H9 (cell line): ENCODE measurements at regions not wholly inside any gene's neighbourhood (a gene's known extent, or its start where the extent isn't known, plus 50 kb on each side); places are given as distances from the start of the nearest gene placed in this dataset.

Experiments used
- DNase-seq: peaks from one replicate; pipeline ENCODE4 v3.0.0-alpha.2; 2017
- H2AFZ ChIP-seq: one replicate; pipeline ENCODE4 v1.6.1; 2013; ENCODE audit warnings: mild to moderate bottlenecking, low read length, control low read depth, moderate library complexity
- H2AK5ac ChIP-seq: 2 replicates; pipeline ENCODE4 v1.6.1; 2013; ENCODE audit warnings: low read length, control low read depth, mixed read lengths; ENCODE audit not compliant: insufficient read length
- H2BK120ac ChIP-seq: one replicate; pipeline ENCODE4 v1.6.1; 2013; ENCODE audit warnings: low read depth, mild to moderate bottlenecking, low read length, control low read depth, inconsistent platforms; ENCODE audit not compliant: poor library complexity, severe bottlenecking
- H2BK12ac ChIP-seq: 2 replicates; pipeline ENCODE4 v1.6.1; 2013; ENCODE audit warnings: low read length, control low read depth, mixed read lengths, low read depth; ENCODE audit not compliant: insufficient read length
- H2BK15ac ChIP-seq: 2 replicates; pipeline ENCODE4 v1.6.1; 2013; ENCODE audit warnings: low read depth, low read length, control low read depth
- H2BK20ac ChIP-seq: one replicate; pipeline ENCODE4 v1.6.1; 2013; ENCODE audit warnings: low read depth, mild to moderate bottlenecking, low read length, control low read depth, inconsistent platforms; ENCODE audit not compliant: poor library complexity, severe bottlenecking
- H2BK5ac ChIP-seq: 2 replicates; pipeline ENCODE4 v1.6.1; 2013; ENCODE audit warnings: low read length, control low read depth, mixed read lengths; ENCODE audit not compliant: insufficient read length
- H3K14ac ChIP-seq: 2 replicates; pipeline ENCODE4 v1.6.1; 2013; ENCODE audit warnings: low read length, control low read depth; ENCODE audit not compliant: insufficient read depth
- H3K18ac ChIP-seq: 2 replicates; pipeline ENCODE4 v1.6.1; 2013; ENCODE audit warnings: low read depth, mild to moderate bottlenecking, mixed read lengths, low read length, control low read depth; ENCODE audit not compliant: insufficient read length
- H3K23ac ChIP-seq: 2 replicates; pipeline ENCODE4 v1.6.1; 2013; ENCODE audit warnings: low read length, control low read depth, mixed read lengths, low read depth; ENCODE audit not compliant: insufficient read length
- H3K23me2 ChIP-seq: 2 replicates; pipeline ENCODE4 v1.6.1; 2013; ENCODE audit warnings: low read depth, mild to moderate bottlenecking, mixed read lengths, low read length, control low read depth; ENCODE audit not compliant: insufficient read length, poor library complexity, severe bottlenecking
- H3K27ac ChIP-seq: 2 replicates; pipeline ENCODE4 v1.5.1; 2013; ENCODE audit warnings: low read length, control low read depth, mixed read lengths, low read depth; ENCODE audit not compliant: insufficient read length
- H3K27me3 ChIP-seq: 2 replicates; pipeline ENCODE4 v1.6.1; 2013; ENCODE audit warnings: low read length, control low read depth, inconsistent platforms; ENCODE audit not compliant: insufficient read depth
- H3K4ac ChIP-seq: 2 replicates; pipeline ENCODE4 v1.6.1; 2013; ENCODE audit warnings: low read depth, mild to moderate bottlenecking, control low read depth, inconsistent platforms, low read length, moderate library complexity
- H3K4me1 ChIP-seq: 2 replicates; pipeline ENCODE4 v1.6.1; 2013; ENCODE audit warnings: low read length, control low read depth, inconsistent platforms; ENCODE audit not compliant: insufficient read depth
- H3K4me2 ChIP-seq: 2 replicates; pipeline ENCODE4 v1.6.1; 2013; ENCODE audit warnings: low read length, control low read depth, mixed read lengths; ENCODE audit not compliant: insufficient read length, insufficient read depth
- H3K56ac ChIP-seq: 2 replicates; pipeline ENCODE4 v1.6.1; 2013; ENCODE audit warnings: low read depth, mild to moderate bottlenecking, mixed read lengths, low read length, control low read depth; ENCODE audit not compliant: insufficient read length
- H3K79me1 ChIP-seq: 2 replicates; pipeline ENCODE4 v1.6.1; 2013; ENCODE audit warnings: low read depth, mild to moderate bottlenecking, moderate library complexity, low read length, control low read depth, inconsistent platforms; ENCODE audit not compliant: insufficient read depth, poor library complexity, severe bottlenecking
- H3K79me2 ChIP-seq: 2 replicates; pipeline ENCODE4 v1.6.1; 2013; ENCODE audit warnings: low read length, control low read depth, inconsistent platforms; ENCODE audit not compliant: insufficient read depth
- H3K9ac ChIP-seq: 2 replicates; pipeline ENCODE4 v1.6.1; 2013; ENCODE audit warnings: low read length, control low read depth, mixed read lengths; ENCODE audit not compliant: insufficient read length; ENCODE audit errors: extremely low read depth
- H3K9me3 ChIP-seq: one replicate; pipeline ENCODE4 v1.6.1; 2013; ENCODE audit warnings: low read depth, low read length, inconsistent platforms; ENCODE audit not compliant: control insufficient read depth
- H3T11ph ChIP-seq: one replicate; pipeline ENCODE4 v1.6.1; 2013; ENCODE audit warnings: mild to moderate bottlenecking, low read length, control low read depth, inconsistent platforms
- H4K20me1 ChIP-seq: one replicate; pipeline ENCODE4 v1.6.1; 2013; ENCODE audit not compliant: control insufficient read depth, insufficient read length, insufficient read depth
- H4K5ac ChIP-seq: 2 replicates; pipeline ENCODE4 v1.6.1; 2013; ENCODE audit warnings: low read depth, mild to moderate bottlenecking, mixed read lengths, low read length, control low read depth; ENCODE audit not compliant: insufficient read length
- H4K8ac ChIP-seq: replicated peaks from 2 replicates; pipeline ENCODE4 v1.6.1; 2013; ENCODE audit warnings: low read length, control low read depth, mixed read lengths, low read depth; ENCODE audit not compliant: insufficient read length
- H4K91ac ChIP-seq: 2 replicates; pipeline ENCODE4 v1.6.1; 2013; ENCODE audit warnings: low read depth, mild to moderate bottlenecking, moderate library complexity, mixed read lengths, low read length, control low read depth; ENCODE audit not compliant: insufficient read length
- H3K27ac Mint-ChIP-seq, 3 experiments: 2 replicates in 2 of 3; 3 replicates in 1 of 3; pipeline ENCODE4 v1.8.0; 2020 to 2021; ENCODE audit warnings: mixed read lengths in 3 of 3, mild to moderate bottlenecking in 1 of 3, moderate library complexity in 1 of 3
- H3K27me3 Mint-ChIP-seq: 2 replicates; pipeline ENCODE4 v1.8.0; 2021; ENCODE audit warnings: low read depth, mild to moderate bottlenecking, moderate library complexity, mixed read lengths
- H3K36me3 Mint-ChIP-seq, 3 experiments: 2 replicates in 2 of 3; 3 replicates in 1 of 3; pipeline ENCODE4 v1.8.0; 2020 to 2021; ENCODE audit warnings: low read depth in 3 of 3, mixed read lengths in 3 of 3; ENCODE audit not compliant: insufficient read depth in 1 of 3
- H3K4me1 Mint-ChIP-seq, 2 experiments: 2 replicates each; pipeline ENCODE4 v1.8.0; 2020; ENCODE audit warnings: mixed read lengths in 2 of 2
- H3K4me3 Mint-ChIP-seq, 2 experiments: 2 replicates in 1 of 2; 3 replicates in 1 of 2; pipeline ENCODE4 v1.8.0; 2020 to 2021; ENCODE audit warnings: mild to moderate bottlenecking in 2 of 2, mixed read lengths in 2 of 2, moderate library complexity in 1 of 2
- H3K9me3 Mint-ChIP-seq, 2 experiments: 2 replicates in 1 of 2; 3 replicates in 1 of 2; pipeline ENCODE4 v1.8.0; 2020; ENCODE audit warnings: mild to moderate bottlenecking in 2 of 2, mixed read lengths in 2 of 2, moderate library complexity in 1 of 2
- CTCF ChIP-seq: fragments of 200-600 bp; sonication (generic); conservative IDR thresholded peaks from 3 replicates; pipeline ENCODE4 v1.8.0; 2021; ENCODE audit warnings: antibody characterized with exemption, mild to moderate bottlenecking
- WGBS: extraction: QIAGEN DNeasy Blood & Tissue Kit; methylation state at CpG from one replicate; pipeline ENCODE4 v1.1.7; 2013; ENCODE audit warnings: missing lambda C conversion rate, low lambda C conversion rate, mixed read lengths; ENCODE audit not compliant: insufficient read length; ENCODE audit errors: extremely low coverage; 5-methylcytosine and 5-hydroxymethylcytosine counted together

GRCh38 chr12:4069670-4070010, 196.4 kb upstream of the PARP11 start:
- Histone ChIP-seq H2AK5ac (no peak overlapping the region), H2BK120ac (no peak overlapping the region), H3T11ph (no peak overlapping the region), H3K4me2 (no peak overlapping the region), H4K91ac (no peak overlapping the region), H3K9me3 (no peaks in the 10 kb centered on the region), H3K79me2 (no peaks in the 10 kb centered on the region), H3K14ac (no peak overlapping the region), H3K23me2 (no peaks in the 10 kb centered on the region), H2BK5ac (no peak overlapping the region), H3K56ac (no peak overlapping the region), H2BK15ac (no peak overlapping the region), H3K27me3 (no peaks in the 10 kb centered on the region), H3K27ac (no peak overlapping the region), H3K18ac (no peak overlapping the region), H3K23ac (no peak overlapping the region), H2AFZ (no peak overlapping the region), H3K9ac (no peak overlapping the region), H4K8ac (no peak overlapping the region), H4K5ac (no peak overlapping the region), H4K20me1 (no peaks in the 10 kb centered on the region), H2BK12ac (no peak overlapping the region), H3K4me1 (no peaks in the 10 kb centered on the region), H3K4ac (no peak overlapping the region), H3K79me1 (no peaks in the 10 kb centered on the region), H2BK20ac (no peak overlapping the region)
- Mint-ChIP-seq H3K4me1 (no peaks in the 10 kb centered on the region), H3K27ac (no peak overlapping the region), H3K9me3 (peaks cover 0 to 3% of the 10 kb centered on the region in 2 experiments; a peak in 3 of 5 replicates), H3K27me3 (no peaks in the 10 kb centered on the region), H3K36me3 (no peaks in the 10 kb centered on the region; a peak in 1 of 7 replicates), H3K4me3 (no peak overlapping the region)
- WGBS, result no CpG with 5 or more reads among the region's 3 CpGs
- DNase-seq, result no peak
- no peak for TF ChIP-seq CTCF
